PC-3 (cell line): ENCODE measurements at regions not wholly inside any gene's neighbourhood (a gene's known extent, or its start where the extent isn't known, plus 50 kb on each side); places are given as distances from the start of the nearest gene placed in this dataset.

Source experiments
- ATAC-seq: fragments of 200-7000 bp; cut with Tn5 transposase; 2 replicates; pipeline ENCODE4 v1.9.1; 2020; ENCODE audit warnings: mild to moderate bottlenecking, moderate library complexity
- BruUV-seq: library from RNA; stranded (reverse); fragments of 400-500 nt; replicated peaks from 2 replicates; lab custom pipeline; 2021; lab: Mats Ljungman, UMichigan
- CTCF ChIA-PET: fragments of 300-600 bp; sonication (Branson Sonifier 250); formaldehyde crosslinking; loops from one replicate; lab custom pipeline; 2022; ENCODE audit warnings: antibody characterized with exemption; lab: Charles Lee
- POLR2A ChIA-PET: fragments of 300-600 bp; sonication (Branson Sonifier 250); formaldehyde crosslinking; loops from one replicate; lab custom pipeline; 2022; ENCODE audit warnings: antibody characterized with exemption; ENCODE audit not compliant: unreplicated experiment; lab: Charles Lee
- DNase-seq: peaks from one replicate; pipeline ENCODE4 v3.0.0-alpha.2; 2015
- H2AFZ ChIP-seq: fragments of 300-600 bp; sonication (generic); 2 replicates; pipeline ENCODE4 v1.6.0; 2016; ENCODE audit warnings: antibody characterized with exemption, low read length
- H3F3A ChIP-seq: fragments of 300-600 bp; sonication (generic); one replicate; pipeline ENCODE4 v1.6.0; 2017; ENCODE audit warnings: antibody characterized with exemption, low read length, control low read depth, mild to moderate bottlenecking; ENCODE audit not compliant: unreplicated experiment
- H3K27ac ChIP-seq: fragments of 300-600 bp; sonication (generic); 2 replicates; pipeline ENCODE4 v1.5.1; 2016; ENCODE audit warnings: mild to moderate bottlenecking, low read length
- H3K27me3 ChIP-seq: fragments of 300-600 bp; sonication (generic); 2 replicates; pipeline ENCODE4 v1.6.1; 2016; ENCODE audit warnings: low read length, mixed read lengths
- H3K36me3 ChIP-seq: fragments of 300-600 bp; sonication (generic); 2 replicates; pipeline ENCODE4 v1.6.1; 2016; ENCODE audit warnings: low read depth, mixed run types, low read length, mixed read lengths
- H3K4me1 ChIP-seq: fragments of 300-600 bp; sonication (generic); 2 replicates; pipeline ENCODE4 v1.5.1; 2016; ENCODE audit warnings: low read length; ENCODE audit not compliant: insufficient read depth
- H3K4me2 ChIP-seq: fragments of 300-600 bp; sonication (generic); 2 replicates; pipeline ENCODE4 v1.6.0; 2016; ENCODE audit warnings: low read length
- H3K4me3 ChIP-seq: fragments of 300-600 bp; sonication (generic); 2 replicates; pipeline ENCODE4 v1.5.1; 2016; ENCODE audit warnings: mild to moderate bottlenecking, low read length, mixed read lengths
- H3K79me2 ChIP-seq: fragments of 300-600 bp; sonication (generic); 2 replicates; pipeline ENCODE4 v1.6.1; 2017; ENCODE audit warnings: low read length, mixed read lengths
- H3K9ac ChIP-seq: fragments of 300-600 bp; sonication (generic); 2 replicates; pipeline ENCODE4 v1.6.0; 2016; ENCODE audit warnings: mild to moderate bottlenecking, low read length
- H3K9me2 ChIP-seq: fragments of 300-600 bp; sonication (generic); replicated peaks from 2 replicates; pipeline ENCODE4 v1.6.1; 2016; ENCODE audit warnings: mixed run types, low read length, mixed read lengths
- H3K9me3 ChIP-seq: fragments of 300-600 bp; sonication (generic); 2 replicates; pipeline ENCODE4 v1.6.1; 2016; ENCODE audit warnings: low read length, mixed read lengths
- H4K20me1 ChIP-seq: fragments of 300-600 bp; sonication (generic); 2 replicates; pipeline ENCODE4 v1.6.1; 2016; ENCODE audit warnings: low read length, mixed read lengths
- EZH2 ChIP-seq: fragments of 300-600 bp; sonication (generic); IDR thresholded peaks from one replicate; pipeline ENCODE4 v1.6.1; 2017; ENCODE audit warnings: antibody characterized with exemption, mild to moderate bottlenecking, low read length; ENCODE audit not compliant: unreplicated experiment
- EZH2phosphoT487 ChIP-seq: fragments of 300-600 bp; sonication (generic); IDR thresholded peaks from 2 replicates; pipeline ENCODE4 v1.6.1; 2018; ENCODE audit warnings: mild to moderate bottlenecking, antibody characterized with exemption, low read length, borderline replicate concordance
- intact Hi-C: fragments of 100-400 bp; cut with micrococcal nuclease; formaldehyde crosslinking; loops from 2 replicates; pipeline ENCODE4 v1.9.0; 2023
- TF ChIP-seq, protein P1 (sequence below): fragments of 300-600 bp; sonication (generic); conservative IDR thresholded peaks from 2 replicates; pipeline ENCODE4 v1.5.1; 2017; ENCODE audit warnings: antibody characterized with exemption, low read depth, mild to moderate bottlenecking, low read length

GRCh38 chr2:225995796-225996461 is 596.4 kb downstream of the NYAP2 start:
- ATAC-seq (no peak), DNase-seq (no peak)
- Histone ChIP-seq H3K9ac (no peak overlapping the region), H4K20me1 (no peaks in the 10 kb centered on the region), H3K36me3 (no peaks in the 10 kb centered on the region), H3F3A (no peaks in the 10 kb centered on the region), H2AFZ (no peak overlapping the region), H3K4me2 (no peak overlapping the region), H3K27ac (no peak overlapping the region), H3K4me3 (no peak overlapping the region), H3K27me3 (no peaks in the 10 kb centered on the region), H3K9me2 (no peaks in the 10 kb centered on the region), H3K79me2 (no peaks in the 10 kb centered on the region), H3K4me1 (no peaks in the 10 kb centered on the region), H3K9me3 (no peaks in the 10 kb centered on the region)
- intact Hi-C loops, result no loop called here
- ChIA-PET POLR2A (interaction anchor here (0.6 kb wide), 1 partner anchor 14 kb away, joined by 5 read pairs; no protein-coding TSS in a partner anchor), CTCF (no interaction called here)
- TF ChIP-seq EZH2 (no peak), EZH2phosphoT487 (no peak)
- TF ChIP-seq, protein P1, sequence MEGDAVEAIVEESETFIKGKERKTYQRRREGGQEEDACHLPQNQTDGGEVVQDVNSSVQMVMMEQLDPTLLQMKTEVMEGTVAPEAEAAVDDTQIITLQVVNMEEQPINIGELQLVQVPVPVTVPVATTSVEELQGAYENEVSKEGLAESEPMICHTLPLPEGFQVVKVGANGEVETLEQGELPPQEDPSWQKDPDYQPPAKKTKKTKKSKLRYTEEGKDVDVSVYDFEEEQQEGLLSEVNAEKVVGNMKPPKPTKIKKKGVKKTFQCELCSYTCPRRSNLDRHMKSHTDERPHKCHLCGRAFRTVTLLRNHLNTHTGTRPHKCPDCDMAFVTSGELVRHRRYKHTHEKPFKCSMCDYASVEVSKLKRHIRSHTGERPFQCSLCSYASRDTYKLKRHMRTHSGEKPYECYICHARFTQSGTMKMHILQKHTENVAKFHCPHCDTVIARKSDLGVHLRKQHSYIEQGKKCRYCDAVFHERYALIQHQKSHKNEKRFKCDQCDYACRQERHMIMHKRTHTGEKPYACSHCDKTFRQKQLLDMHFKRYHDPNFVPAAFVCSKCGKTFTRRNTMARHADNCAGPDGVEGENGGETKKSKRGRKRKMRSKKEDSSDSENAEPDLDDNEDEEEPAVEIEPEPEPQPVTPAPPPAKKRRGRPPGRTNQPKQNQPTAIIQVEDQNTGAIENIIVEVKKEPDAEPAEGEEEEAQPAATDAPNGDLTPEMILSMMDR, result no peak
- no TSS peak for BruUV-seq

DNA sequence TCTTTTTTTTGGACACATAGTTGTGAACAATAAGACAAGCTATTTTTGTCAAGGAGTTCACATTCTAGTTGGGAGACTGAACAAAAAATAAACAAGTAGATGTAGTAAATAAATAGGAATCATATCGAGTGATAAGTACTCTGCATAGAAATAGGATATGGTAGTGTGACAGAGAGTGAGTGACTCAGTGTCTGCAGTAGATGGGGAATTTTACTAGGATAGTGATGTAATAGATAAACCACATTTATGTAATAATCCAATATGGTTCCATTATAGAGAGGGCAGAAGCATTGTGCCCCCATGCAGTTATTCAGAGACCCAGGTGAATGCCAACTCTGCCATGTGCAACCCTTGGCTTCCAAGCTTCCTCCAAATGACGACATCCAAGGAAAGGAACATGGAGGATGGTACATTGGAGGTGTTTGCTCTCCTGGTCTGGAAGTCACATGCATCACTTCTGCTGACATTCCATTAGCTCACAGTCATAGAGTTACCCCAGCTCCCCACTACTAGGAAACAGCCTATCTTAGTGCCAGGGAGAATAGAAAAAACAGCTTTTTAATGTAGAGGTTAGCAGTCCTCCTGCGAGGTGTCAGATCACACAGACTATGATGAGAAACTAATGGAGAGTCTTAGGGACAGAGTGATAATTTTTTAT is 595.4 kb downstream of the NYAP2 start:
- ChIA-PET CTCF (no interaction called here), POLR2A (no interaction called here)
- TF ChIP-seq EZH2 (no peak), EZH2phosphoT487 (no peak)
- TF ChIP-seq, protein P1, result no peak
- Histone ChIP-seq H4K20me1 (no peaks in the 10 kb centered on the region), H3K9me2 (no peaks in the 10 kb centered on the region), H3K4me2 (no peak overlapping the region), H3K4me3 (no peak overlapping the region), H3K27me3 (no peaks in the 10 kb centered on the region), H3K9me3 (no peaks in the 10 kb centered on the region), H3K79me2 (no peaks in the 10 kb centered on the region), H3K27ac (no peak overlapping the region), H3F3A (no peaks in the 10 kb centered on the region), H3K9ac (no peak overlapping the region), H2AFZ (no peak overlapping the region), H3K4me1 (no peaks in the 10 kb centered on the region), H3K36me3 (no peaks in the 10 kb centered on the region)
- intact Hi-C loops, result no loop called here
- DNase-seq (peak; percentile 15), ATAC-seq (no peak)
- BruUV-seq, result no TSS peak

DNA sequence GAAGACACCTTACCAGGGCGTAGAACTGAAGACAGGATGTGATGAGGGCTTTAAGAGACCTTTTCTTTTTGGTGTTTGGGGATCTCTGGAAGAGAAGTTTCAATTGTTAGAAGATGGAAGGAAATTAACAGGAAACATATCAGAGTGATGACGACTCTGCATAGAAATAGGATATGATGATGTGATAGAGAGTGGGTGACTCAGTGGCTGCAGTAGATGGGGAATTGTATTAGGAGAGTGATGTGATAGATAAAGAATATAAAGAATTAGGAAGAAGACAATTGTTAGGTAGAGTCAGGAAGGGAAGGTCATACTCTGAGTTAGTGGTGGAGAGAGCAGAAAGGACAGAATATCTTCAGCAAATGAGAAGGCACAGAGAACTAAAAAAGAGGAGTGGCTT is 593.9 kb downstream of the NYAP2 start:
- intact Hi-C loops, result no loop called here

More for the DNA sequence above, 593.9 kb downstream of the NYAP2 start:
- Histone ChIP-seq H3F3A (no peaks in the 10 kb centered on the region), H3K27me3 (no peaks in the 10 kb centered on the region), H3K4me1 (no peaks in the 10 kb centered on the region), H3K9me2 (no peaks in the 10 kb centered on the region), H3K4me3 (no peak overlapping the region), H3K27ac (no peak overlapping the region), H3K79me2 (no peaks in the 10 kb centered on the region), H3K9me3 (no peaks in the 10 kb centered on the region), H2AFZ (no peak overlapping the region), H4K20me1 (no peaks in the 10 kb centered on the region), H3K4me2 (no peak overlapping the region), H3K36me3 (no peaks in the 10 kb centered on the region), H3K9ac (no peak overlapping the region)
- TF ChIP-seq, protein P1, result no peak
- TF ChIP-seq EZH2, result no peak
- no peak for TF ChIP-seq EZH2phosphoT487
- ATAC-seq (no peak), DNase-seq (no peak)
- ChIA-PET CTCF (no interaction called here), POLR2A (no interaction called here)
- no TSS peak for BruUV-seq
